GM19193 (cell line): ENCODE measurements at regions not wholly inside any gene's neighbourhood (a gene's known extent, or its start where the extent isn't known, plus 50 kb on each side); places are given as distances from the start of the nearest gene placed in this dataset.
A peak's percentile ranks its signal among the peaks of the same experiment; 100 is the strongest.

Experiments
- POLR2A ChIP-seq: IDR thresholded peaks from 4 replicates; pipeline ENCODE4 v1.6.1; 2011; ENCODE audit not compliant: insufficient read depth, insufficient read length; ENCODE audit errors: extremely low read depth

DNA sequence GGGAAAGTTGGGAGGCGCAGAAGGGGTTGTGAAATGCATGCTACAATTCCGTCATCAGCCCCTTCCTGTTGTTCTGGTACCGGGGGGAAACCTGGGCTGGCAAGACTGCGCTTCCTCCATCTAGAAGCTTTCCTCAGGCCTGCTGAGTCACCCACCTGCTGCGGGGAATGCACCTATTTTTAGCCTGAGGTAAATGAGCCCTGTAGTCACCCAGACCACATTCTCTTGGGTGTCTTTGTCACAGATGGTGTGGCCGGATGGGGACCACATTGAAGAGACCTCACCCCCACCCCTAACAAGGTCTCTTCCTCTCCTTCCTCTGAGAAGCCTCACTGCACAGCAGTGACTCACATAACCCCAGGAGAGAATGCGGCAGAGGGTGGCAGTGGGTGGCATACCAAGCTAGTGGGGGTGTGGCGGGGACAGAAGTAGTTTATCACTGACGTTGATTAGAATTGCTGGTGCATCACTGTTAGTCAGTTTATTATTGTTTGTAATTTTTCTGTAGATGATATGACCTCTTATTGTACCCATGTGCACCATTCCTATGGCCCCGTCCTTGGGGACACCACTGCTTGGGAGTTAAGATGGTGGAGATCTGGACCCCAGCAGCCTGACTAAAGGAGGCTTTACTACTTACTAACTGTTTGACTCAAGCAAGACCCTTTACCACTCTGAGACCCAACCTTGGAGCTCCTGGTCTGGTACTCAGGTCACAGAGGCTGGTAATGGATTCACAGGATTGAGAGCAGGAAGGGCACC is 83.0 kb upstream of the DUSP5 start:
- peak; percentile 48 for TF ChIP-seq POLR2A

DNA sequence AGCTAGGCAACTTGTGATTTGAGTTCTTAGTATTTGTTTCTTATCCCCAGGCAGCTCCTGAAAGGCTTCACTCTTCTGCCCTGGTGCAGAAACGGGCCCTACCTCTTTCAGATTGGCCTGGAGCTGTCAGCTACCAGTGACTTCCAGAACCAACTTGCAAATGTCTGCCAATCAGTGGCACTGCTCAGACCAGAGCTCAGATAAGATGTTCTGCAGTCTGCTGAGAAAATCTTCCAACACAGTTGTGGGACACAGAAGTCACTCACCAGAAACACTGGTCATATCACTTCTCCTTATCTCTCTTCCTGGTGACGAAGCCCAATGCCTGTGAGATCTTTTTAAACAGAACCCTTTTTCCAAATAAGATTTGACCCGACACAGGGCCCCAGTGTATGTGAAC is 81.9 kb upstream of the DUSP5 start:
- no peak for TF ChIP-seq POLR2A

DNA sequence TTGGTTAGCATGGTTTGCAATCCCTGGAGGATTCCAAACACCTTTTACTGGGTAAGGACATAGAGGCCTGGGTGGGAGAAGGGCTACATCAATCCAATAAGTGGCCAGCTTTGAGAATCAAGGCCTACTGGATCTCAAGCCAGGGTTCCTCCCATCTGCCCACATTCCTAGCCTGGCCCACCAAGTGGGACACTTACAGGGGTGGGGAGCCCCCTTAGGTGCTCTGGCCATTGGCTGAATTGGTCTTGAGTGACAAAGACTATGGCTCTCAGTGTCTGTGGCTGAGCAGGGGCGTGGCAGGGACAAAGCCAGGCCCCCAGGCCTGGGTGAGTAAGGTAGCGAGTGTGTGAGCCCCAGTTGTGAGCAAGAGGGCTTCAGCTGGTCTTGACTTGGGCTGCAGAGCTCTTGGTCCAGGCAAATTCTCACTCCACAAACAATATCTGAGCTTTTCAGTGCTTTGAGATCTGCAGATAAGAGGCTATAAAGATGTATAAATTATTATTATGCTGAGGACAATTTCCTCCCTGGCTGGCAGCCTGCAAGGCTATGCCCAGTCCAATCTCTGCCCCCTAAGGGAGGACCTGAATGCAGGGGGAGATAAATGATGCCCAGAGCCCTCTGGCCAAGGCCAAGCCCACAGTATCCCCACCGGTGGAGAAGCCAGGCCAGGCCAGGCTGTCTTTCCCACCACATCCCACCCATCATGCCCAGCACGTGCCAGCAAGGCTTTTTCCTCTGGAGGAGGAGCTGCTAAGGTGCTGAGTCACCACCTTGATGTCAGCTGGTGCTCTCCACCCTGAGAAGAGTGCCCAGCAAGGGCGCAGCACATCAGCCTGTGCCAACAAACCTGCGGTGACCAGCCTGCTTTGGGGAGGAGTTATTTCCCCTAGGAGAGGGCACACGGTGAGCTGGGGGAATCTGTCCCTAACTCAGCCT is 80.7 kb upstream of the DUSP5 start:
- no peak for TF ChIP-seq POLR2A

DNA sequence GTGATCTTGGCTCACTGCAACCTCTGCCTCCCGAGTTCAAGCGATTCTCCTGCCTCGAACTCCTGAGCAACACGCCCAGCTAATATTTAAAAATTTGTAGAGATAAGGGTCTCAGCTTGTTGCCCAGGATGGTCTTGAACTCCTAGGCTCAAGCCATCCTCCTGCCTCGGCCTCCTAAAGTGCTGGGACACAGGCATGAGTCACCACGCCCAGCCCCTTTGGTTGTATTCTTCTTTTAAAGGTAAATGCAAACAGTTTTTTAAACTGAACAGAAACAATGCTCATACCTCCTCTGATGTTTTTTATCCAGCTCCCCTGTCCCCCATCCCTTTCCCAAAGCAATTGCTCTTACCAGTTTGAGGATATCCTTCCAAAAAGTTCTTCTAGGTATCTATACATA is 79.5 kb upstream of the DUSP5 start:
- TF ChIP-seq POLR2A, result no peak

DNA sequence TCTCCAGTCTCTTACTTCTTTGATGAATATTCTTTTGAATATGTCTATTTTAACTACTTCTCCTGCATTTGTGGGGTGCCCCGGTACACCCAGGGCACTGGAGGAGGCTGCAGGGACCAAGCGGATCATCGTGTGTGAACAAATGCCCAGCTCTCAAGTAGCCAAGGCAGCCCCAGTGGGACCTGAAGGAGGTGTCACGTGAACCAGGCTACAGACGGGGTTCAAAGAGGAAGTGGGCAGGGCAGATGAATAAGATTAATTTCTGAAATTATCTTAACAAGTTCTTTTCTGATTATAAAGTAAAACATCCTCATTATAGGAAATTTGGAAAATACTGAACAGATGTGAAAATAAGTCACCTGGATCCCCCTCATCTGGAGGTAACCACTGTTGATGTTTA is 78.4 kb upstream of the DUSP5 start:
- no peak for TF ChIP-seq POLR2A

DNA sequence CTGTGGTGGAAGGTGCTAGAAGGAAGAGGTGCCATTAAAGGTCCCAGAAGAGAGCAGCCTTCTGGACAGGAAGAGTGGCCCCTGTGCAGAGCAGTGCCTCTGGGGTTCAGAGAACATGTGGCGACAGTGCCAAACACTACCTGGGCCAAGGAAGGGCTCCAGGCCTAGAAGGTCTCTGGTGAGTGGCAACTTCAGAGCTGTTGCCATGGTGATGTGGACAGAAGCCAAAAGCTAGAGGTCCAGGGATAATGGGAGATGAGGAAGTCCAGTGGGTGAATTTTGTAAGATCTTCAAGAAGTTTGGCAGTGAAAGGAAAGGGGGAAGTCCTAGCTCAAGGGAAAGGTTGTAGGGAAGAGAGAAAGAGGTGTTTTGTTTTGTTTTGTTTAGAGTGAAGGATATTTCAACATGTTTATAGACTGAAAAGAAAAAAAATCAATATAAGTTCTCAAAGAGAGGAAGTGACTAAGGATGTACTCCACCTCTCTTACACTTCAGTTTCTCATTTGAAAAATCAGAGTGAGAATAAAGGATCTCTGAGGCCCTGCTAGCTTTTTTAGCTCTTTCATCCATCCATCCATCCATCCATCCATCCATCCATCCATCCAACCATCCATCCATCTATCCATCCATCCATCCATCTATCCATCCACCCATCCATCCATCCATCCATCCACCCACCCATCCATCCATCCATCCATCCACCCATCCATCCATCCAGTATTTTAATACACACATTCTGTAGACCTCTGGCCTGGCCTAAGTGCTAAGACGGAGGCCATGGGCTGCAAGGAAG is 77.1 kb upstream of the DUSP5 start:
- no peak for TF ChIP-seq POLR2A

DNA sequence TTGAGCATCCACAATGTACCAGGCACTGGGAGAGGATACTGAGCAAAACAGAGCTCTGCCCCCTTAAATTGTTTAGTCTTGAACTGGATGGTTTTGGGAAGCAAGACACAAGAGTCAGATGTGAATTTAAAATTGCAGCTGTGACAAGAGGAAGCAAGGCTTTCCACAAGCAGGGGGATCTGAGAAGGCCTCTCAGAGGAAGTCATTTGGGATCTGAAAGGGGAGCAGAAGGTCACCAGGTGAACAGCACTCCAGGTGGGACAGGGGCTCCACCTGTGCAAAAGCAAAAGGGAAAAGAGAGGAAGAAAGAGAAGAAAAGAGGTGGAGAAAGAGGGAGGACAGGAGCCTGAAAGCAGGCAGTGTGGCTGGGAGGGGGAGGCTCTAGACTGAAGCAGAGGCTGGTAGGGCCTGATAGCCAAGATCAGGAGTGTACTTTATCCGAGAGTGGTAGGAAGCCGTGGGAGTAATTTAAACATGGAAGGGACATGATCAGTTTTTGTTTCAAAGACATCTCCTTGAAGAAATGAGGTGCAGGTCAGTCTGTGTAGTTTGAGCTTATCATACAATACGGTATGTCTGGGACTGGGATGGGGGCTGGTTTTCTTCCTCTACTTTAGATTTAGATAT is 76.1 kb upstream of the DUSP5 start:
- TF ChIP-seq POLR2A, result no peak

DNA sequence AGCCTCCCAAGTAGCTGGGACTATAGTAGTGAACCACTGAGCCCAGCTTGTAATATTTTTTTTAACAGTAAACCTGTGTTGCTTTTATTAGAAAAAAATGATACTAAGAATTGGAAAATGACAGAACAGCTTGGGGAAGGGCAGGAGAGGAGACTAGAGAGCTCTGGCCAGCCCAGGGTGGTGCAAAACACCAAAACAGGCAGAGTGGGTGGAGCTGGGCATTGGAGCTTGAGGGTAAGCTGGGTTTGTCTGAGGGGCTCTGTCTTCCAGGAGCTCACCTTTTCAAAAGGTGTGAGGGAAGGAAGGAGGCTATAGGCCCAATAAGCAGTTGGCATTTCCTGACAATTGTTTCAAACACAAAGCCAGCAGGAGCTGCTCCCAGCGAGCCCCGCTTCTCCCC is 75.2 kb upstream of the DUSP5 start:
- TF ChIP-seq POLR2A, result no peak

DNA sequence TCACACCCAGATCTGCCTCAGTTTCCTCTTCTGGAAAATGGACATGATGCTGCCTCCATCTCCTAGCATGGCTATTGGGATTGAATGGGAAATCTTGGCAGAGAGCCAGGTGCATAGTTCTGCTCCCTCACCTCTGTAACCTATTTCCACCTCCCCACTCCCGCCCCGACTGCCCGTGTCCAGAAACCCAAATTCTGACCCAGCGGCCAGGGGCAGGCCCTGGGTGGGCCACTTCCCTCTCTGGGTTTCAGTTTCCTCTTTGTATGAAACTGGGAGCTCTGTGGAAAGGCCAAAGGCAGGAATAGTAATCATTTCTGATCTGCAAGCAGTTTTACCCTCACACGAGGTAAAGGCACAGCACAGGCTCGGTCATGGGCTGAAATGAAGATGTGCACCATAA is 74.1 kb upstream of the DUSP5 start:
- no peak for TF ChIP-seq POLR2A

DNA sequence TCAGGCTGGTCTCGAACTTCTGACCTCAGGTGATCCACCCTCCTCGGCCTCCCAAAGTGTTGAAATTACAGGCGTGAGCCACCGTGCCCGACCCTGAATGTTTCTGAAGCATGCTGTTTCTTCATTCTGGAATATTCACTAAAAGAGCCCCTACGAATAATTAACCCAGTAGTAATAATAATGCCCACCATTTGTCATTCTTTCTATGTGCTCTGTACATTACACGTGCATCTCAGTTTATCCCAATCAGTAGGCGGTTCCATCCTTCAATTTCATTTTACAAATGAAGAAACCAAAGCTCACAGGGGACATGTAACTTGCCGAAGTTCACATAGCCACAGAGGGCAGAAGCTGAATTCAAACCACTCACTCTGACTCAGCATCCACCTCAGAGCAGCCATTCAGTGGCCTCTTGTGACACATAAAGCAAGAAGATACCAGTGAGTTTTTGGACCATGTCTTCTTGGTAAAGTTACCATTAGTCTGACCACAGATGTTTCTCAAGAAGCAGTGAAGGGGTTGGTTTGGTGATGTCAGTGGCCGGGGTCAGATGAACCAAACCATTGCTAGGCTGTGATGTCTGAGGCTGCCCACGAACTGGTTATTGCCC is 71.9 kb upstream of the DUSP5 start:
- no peak for TF ChIP-seq POLR2A

DNA sequence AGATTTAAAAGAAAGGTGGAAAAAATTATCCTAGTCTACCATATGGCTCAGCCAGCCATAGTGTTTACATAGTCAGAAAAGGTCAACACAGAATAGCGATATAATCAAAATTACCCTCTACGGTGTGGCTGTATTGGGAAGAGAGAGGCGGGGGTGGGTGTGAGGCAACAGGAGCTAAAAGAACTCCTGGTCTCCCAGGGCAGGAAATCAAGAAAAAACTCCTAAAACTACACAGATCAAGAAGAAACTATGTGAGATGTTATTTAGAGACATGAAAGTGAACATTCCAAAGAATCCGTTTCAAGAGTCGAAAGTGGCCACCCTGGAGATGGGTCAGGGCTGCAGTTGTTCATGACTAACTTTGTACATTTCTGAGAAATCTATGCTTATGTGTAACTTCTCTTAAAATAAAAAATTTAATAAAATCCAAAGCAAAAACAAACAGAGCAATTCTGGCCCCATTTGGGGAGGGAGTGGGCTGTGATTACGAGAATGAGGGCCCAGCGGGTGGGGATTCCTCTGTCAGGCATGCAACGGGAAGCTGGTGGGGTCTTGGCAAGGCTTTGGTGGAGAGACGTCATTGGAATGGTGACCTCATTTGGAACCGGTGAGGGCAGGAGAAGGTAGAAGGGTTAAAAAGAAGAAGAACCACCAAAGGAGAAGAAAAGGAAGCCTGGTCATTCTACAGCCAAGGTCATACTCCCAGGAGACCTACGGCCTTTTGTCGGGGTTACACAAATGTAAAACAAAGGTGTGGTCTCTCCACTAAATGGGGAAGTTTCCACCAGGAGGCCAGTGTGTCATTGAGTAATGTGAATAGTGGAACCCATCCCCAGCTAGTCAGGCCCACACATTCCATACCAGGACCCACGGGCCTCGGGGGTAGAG is 71.2 kb upstream of the DUSP5 start:
- TF ChIP-seq POLR2A, result no peak

DNA sequence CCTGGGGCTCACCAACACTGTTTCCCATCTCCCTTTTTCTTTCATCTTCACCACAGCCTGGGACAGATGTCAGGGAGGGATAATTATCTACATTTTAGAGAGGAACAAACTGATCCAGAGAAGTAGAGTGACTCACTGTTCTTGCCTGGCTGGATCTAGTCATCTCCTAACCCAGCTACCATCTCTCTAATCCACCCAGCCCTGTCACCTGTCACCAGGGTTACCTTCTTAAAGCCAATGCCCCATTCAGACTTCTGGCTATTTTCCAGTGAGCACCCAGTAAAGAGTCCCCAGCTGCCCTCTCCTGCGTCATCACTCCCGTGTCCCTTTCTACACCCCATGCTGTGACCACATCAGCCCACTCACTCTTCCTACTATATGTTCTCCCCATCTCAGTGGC is 68.4 kb upstream of the DUSP5 start:
- no peak for TF ChIP-seq POLR2A
